ENCODE measurements at regions not wholly inside any gene's neighbourhood (a gene's known extent, or its start where the extent isn't known, plus 50 kb on each side); places are given as distances from the start of the nearest gene placed in this dataset.

DNA sequence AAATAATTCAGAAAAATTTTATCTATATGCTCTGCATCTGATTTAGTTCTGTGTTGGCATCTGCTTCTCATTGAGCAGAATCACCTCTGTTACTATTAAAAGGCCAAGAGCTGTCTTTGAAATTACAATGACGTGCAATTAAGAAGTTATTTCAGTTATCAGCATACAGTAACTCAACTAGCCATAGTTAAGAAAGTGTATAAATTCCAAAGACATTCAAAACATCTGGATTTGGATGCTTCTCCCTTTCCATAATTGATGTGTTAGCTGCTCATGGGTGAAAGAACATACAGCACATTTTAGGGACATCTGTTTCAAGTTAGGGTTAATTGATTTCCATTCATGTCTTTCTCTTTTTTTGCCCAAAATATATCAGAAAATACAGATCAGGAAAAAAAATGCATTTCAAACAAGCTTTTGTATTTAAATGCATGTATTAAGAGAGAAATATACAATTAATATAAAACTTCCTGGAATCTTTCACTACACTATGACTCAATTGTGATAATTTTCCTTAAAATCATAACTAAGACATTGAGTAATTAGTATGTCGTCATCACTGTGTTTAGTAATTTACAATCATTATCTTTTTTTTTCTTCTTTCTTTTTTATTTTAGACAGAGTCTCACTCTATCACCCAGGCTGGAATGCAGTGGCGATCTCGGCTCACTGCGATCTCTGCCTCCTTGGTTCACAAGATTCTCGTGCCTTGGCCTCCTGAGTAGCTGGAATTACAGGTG is 82.7 kb upstream of the MBNL1 start:
- peaks cover 0 to 12% of the 10 kb centered on the region in 2 experiments; a peak in 2 of 4 replicates for H3K4me1 ChIP-seq (ENCODE audit: control insufficient read depth in 1 of 2, insufficient read depth in 2 of 2, low read depth in 1 of 2, low read length in 1 of 2)
- TF ChIP-seq RCOR1 (IDR thresholded peaks at IDR 0.05; ENCODE audit: low read length) = peak; percentile 23; the same call in 1 of the 2 replicates
- no peak for TF ChIP-seq EZH2phosphoT487 (IDR thresholded peaks at IDR 0.05; ENCODE audit: borderline replicate concordance, low read depth)
- no peak for TF ChIP-seq RXRA (IDR thresholded peaks at IDR 0.05; ENCODE audit: borderline replicate concordance, low read depth)
- TF ChIP-seq TCF12 (IDR thresholded peaks at IDR 0.05) = peak; percentile 64
- no peaks in the 10 kb centered on the region for H4K20me1 ChIP-seq (ENCODE audit: insufficient read depth)
- H3K9me2 ChIP-seq = no peaks in the 10 kb centered on the region
- WGBS (ENCODE audit: low lambda C conversion rate) = 81% methylated on average over 6 of the region's 6 CpGs
- H3K9me3 ChIP-seq = no peaks in the 10 kb centered on the region
- ChIA-PET POLR2A (no interaction called here), CTCF (interaction anchor here (1.0 to 7.8 kb wide), 5 partner anchors 25 to 286 kb away, joined by 3 to 143 read pairs (median 5); no protein-coding TSS in a partner anchor)
- no peak overlapping the region for H3K4me3 ChIP-seq (ENCODE audit: low read depth in 2 of 2, low read length in 1 of 2)
- H3K27me3 ChIP-seq (ENCODE audit: insufficient read depth) = no peaks in the 10 kb centered on the region
- H2AFZ ChIP-seq (ENCODE audit: low read depth) = no peak overlapping the region
- H3K36me3 ChIP-seq (replicated peaks in 1 of 2; ENCODE audit: control insufficient read depth in 1 of 2, insufficient read depth in 2 of 2, low read length in 1 of 2) = no peaks in the 10 kb centered on the region
- no peaks in the 10 kb centered on the region; the same call in 1 of the 2 replicates for H3K79me2 ChIP-seq (ENCODE audit: insufficient read depth)
- H3F3A ChIP-seq (replicated peaks; ENCODE audit: insufficient read depth) = no peaks in the 10 kb centered on the region
- DNase-seq = no peak
- peak overlapping the region in 1 of 2 experiments; percentile 11; a peak in 1 of 4 replicates for H3K27ac ChIP-seq (ENCODE audit: low read depth in 2 of 2, low read length in 1 of 2)
- H3K4me2 ChIP-seq = no peak overlapping the region
- no peak overlapping the region for H3K9ac ChIP-seq

DNA sequence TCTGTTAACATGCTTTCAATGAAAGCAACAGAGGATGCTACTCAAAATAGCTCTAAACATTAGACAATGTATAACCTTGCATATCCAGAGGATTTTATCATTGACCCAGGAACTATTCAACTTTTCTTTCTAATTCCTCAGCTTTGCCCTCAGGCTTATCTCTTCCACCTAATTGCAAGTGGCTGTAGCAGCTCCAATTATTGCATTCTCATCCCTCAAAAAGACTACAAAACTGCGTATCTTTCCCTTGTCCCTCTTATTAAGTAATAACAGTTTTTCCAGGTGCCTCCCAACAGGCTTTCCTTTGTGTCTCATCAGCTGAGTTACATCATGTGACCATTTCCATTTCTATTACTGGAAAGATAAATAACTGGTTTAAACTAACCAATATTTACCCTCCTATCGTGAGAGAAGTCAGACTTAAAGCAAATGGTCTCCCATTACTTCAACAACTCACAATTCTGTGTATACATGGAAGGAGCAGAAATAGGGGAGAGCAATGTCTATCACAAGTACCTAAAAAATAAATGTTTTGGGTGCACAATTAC is 78.0 kb upstream of the MBNL1 start:
- Histone ChIP-seq H4K20me1 (ENCODE audit: insufficient read depth) (no peaks in the 10 kb centered on the region), H3K4me2 (no peak overlapping the region), H3K27me3 (ENCODE audit: insufficient read depth) (no peaks in the 10 kb centered on the region), H2AFZ (ENCODE audit: low read depth) (no peak overlapping the region), H3K79me2 (ENCODE audit: insufficient read depth) (no peaks in the 10 kb centered on the region), H3K36me3 (replicated peaks in 1 of 2; ENCODE audit: control insufficient read depth in 1 of 2, insufficient read depth in 2 of 2, low read length in 1 of 2) (no peaks in the 10 kb centered on the region), H3K4me1 (ENCODE audit: control insufficient read depth in 1 of 2, insufficient read depth in 2 of 2, low read depth in 1 of 2, low read length in 1 of 2) (peaks cover 0 to 8% of the 10 kb centered on the region in 2 experiments; a peak in 3 of 4 replicates), H3K27ac (ENCODE audit: low read depth in 2 of 2, low read length in 1 of 2) (no peak overlapping the region), H3K9me3 (no peaks in the 10 kb centered on the region), H3K9me2 (no peaks in the 10 kb centered on the region), H3K4me3 (ENCODE audit: low read depth in 2 of 2, low read length in 1 of 2) (no peak overlapping the region), H3K9ac (no peak overlapping the region), H3F3A (replicated peaks; ENCODE audit: insufficient read depth) (no peaks in the 10 kb centered on the region)
- POLR2A ChIA-PET = no interaction called here
- TF ChIP-seq NFIC (IDR thresholded peaks at IDR 0.05; ENCODE audit: borderline replicate concordance) = no peak
- TF ChIP-seq NRF1 (IDR thresholded peaks at IDR 0.05; ENCODE audit: low read depth, low read length) = no peak
- TF ChIP-seq, protein P1, sequence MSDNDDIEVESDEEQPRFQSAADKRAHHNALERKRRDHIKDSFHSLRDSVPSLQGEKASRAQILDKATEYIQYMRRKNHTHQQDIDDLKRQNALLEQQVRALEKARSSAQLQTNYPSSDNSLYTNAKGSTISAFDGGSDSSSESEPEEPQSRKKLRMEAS (IDR thresholded peaks at IDR 0.05; ENCODE audit: low read depth) = no peak
- TF ChIP-seq JUND (IDR thresholded peaks at IDR 0.05) = no peak
- TF ChIP-seq FOXM1 (IDR thresholded peaks at IDR 0.05; ENCODE audit: low read depth) = no peak
- TF ChIP-seq FOSL2 (IDR thresholded peaks at IDR 0.05; ENCODE audit: borderline replicate concordance, low read depth) = no peak
- no peak for TF ChIP-seq EP300 (IDR thresholded peaks at IDR 0.05; ENCODE audit: borderline replicate concordance in 1 of 2, low read depth in 1 of 2, low read length in 1 of 2)
- TF ChIP-seq, protein P2, sequence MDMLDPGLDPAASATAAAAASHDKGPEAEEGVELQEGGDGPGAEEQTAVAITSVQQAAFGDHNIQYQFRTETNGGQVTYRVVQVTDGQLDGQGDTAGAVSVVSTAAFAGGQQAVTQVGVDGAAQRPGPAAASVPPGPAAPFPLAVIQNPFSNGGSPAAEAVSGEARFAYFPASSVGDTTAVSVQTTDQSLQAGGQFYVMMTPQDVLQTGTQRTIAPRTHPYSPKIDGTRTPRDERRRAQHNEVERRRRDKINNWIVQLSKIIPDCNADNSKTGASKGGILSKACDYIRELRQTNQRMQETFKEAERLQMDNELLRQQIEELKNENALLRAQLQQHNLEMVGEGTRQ (IDR thresholded peaks at IDR 0.05; ENCODE audit: borderline replicate concordance, low read depth, low read length) = no peak
- TF ChIP-seq POLR2AphosphoS5 (IDR thresholded peaks at IDR 0.05; ENCODE audit: low read depth, low read length) = no peak
- TF ChIP-seq GABPA (IDR thresholded peaks at IDR 0.05; ENCODE audit: low read depth) = no peak
- TF ChIP-seq, protein P3, sequence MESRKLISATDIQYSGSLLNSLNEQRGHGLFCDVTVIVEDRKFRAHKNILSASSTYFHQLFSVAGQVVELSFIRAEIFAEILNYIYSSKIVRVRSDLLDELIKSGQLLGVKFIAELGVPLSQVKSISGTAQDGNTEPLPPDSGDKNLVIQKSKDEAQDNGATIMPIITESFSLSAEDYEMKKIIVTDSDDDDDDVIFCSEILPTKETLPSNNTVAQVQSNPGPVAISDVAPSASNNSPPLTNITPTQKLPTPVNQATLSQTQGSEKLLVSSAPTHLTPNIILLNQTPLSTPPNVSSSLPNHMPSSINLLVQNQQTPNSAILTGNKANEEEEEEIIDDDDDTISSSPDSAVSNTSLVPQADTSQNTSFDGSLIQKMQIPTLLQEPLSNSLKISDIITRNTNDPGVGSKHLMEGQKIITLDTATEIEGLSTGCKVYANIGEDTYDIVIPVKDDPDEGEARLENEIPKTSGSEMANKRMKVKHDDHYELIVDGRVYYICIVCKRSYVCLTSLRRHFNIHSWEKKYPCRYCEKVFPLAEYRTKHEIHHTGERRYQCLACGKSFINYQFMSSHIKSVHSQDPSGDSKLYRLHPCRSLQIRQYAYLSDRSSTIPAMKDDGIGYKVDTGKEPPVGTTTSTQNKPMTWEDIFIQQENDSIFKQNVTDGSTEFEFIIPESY (IDR thresholded peaks at IDR 0.05; ENCODE audit: borderline replicate concordance, low read depth) = no peak
- TF ChIP-seq, protein P4, sequence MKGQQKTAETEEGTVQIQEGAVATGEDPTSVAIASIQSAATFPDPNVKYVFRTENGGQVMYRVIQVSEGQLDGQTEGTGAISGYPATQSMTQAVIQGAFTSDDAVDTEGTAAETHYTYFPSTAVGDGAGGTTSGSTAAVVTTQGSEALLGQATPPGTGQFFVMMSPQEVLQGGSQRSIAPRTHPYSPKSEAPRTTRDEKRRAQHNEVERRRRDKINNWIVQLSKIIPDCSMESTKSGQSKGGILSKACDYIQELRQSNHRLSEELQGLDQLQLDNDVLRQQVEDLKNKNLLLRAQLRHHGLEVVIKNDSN (IDR thresholded peaks at IDR 0.05; ENCODE audit: borderline replicate concordance, low read depth) = no peak
- no peak for TF ChIP-seq RAD21 (IDR thresholded peaks at IDR 0.05; ENCODE audit: low read length)
- no peak for TF ChIP-seq ELF1 (IDR thresholded peaks at IDR 0.05)
- TF ChIP-seq, protein P5, sequence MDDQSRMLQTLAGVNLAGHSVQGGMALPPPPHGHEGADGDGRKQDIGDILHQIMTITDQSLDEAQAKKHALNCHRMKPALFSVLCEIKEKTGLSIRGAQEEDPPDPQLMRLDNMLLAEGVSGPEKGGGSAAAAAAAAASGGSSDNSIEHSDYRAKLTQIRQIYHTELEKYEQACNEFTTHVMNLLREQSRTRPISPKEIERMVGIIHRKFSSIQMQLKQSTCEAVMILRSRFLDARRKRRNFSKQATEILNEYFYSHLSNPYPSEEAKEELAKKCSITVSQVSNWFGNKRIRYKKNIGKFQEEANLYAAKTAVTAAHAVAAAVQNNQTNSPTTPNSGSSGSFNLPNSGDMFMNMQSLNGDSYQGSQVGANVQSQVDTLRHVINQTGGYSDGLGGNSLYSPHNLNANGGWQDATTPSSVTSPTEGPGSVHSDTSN (IDR thresholded peaks at IDR 0.05) = no peak
- no peak for TF ChIP-seq FOXJ3 (CRISPR knock-in tag; IDR thresholded peaks at IDR 0.05)
- no peak for TF ChIP-seq TCF12 (IDR thresholded peaks at IDR 0.05)
- TF ChIP-seq RCOR1 (IDR thresholded peaks at IDR 0.05; ENCODE audit: low read length) = no peak
- CTCF ChIA-PET = interaction anchor here (1.4 kb wide), 1 partner anchor 253 kb away, joined by 10 read pairs; no protein-coding TSS in a partner anchor
- DNase-seq = no peak
- 71% methylated on average over 2 of the region's 2 CpGs for WGBS (ENCODE audit: low lambda C conversion rate)
